ENCODE measurements at regions not wholly inside any gene's neighbourhood (a gene's known extent, or its start where the extent isn't known, plus 50 kb on each side); places are given as distances from the start of the nearest gene placed in this dataset.

DNA sequence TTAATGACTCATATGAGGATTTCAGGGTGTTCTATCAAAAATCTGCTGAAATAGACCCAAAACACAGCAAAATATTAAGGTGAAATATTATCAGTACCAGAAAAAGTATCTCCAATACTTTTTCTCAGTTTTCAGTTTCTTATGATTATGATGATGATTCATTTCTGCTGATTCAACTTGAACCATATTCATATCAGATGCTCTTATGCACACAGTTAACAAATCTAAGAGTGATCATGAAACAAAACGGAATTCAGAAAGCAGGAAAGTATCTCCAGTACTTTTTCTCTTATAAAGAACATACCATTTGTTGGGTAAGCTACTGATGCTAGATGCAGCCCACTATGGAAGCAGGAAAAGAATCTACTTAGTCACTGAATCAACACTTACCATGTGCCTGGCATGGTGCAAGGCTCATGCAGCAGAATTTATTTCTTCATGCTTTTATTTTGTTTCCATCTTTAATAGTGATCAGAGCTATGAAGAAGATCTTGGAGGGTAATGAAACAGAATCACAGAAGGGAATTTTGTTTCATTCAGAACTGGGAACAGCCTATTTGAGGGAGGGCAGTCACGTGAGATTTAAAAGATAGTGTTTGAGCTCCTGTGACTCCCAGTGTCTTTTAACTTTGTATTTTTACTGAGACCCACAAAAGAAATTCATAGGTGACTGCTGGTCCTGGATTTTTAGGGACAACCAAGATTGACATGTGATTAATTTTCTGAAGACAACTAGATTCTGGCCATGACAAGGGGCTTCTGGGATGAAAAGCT is 480.6 kb downstream of the SETD4 start (continued):
- TF ChIP-seq, protein P1, sequence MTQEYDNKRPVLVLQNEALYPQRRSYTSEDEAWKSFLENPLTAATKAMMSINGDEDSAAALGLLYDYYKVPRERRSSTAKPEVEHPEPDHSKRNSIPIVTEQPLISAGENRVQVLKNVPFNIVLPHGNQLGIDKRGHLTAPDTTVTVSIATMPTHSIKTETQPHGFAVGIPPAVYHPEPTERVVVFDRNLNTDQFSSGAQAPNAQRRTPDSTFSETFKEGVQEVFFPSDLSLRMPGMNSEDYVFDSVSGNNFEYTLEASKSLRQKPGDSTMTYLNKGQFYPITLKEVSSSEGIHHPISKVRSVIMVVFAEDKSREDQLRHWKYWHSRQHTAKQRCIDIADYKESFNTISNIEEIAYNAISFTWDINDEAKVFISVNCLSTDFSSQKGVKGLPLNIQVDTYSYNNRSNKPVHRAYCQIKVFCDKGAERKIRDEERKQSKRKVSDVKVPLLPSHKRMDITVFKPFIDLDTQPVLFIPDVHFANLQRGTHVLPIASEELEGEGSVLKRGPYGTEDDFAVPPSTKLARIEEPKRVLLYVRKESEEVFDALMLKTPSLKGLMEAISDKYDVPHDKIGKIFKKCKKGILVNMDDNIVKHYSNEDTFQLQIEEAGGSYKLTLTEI (CRISPR knock-in tag; conservative IDR thresholded peaks at IDR 0.05): no peak

DNA sequence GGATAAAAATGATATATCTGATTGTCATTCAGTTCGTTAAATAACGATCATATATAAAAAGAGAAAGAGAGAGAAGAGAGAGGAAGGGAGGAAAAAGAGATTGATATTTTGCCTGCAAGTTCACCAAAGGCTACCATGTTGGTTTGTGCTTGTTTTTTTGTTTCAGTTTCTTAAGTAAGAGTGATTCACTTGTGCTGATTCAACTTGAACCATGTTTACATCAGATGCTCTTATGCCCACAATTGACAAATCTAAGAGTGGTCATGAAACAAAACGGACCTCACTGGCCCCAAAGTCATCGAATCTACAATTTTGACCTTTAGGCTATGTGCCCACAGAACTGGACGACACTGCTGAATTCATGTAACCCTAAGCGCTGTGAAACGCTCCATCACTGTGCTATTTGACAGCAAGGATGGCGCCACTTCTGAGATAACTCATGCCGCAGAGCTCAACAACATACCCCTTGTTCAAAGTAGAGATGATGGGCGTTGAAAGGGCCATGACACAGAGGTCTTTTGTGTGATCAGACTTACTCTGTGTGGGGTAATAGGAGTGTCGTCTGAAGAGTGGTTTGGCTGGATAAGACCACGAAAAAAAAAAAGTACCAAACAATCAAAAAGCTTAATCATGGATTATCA is 481.4 kb downstream of the SETD4 start:
- BruUV-seq (replicated peaks): no TSS peak

More for the DNA sequence above, 481.4 kb downstream of the SETD4 start:
- intact Hi-C loops (cut with micrococcal nuclease; ENCODE audit: unreplicated experiment) (no loop called here), in situ Hi-C loops (cut with HindIII; ENCODE audit: extremely low pct_ligation_motif_present, low pct_unique_long_range_greater_than_20kb) (no loop called here)
- no peak for TF ChIP-seq FOXO1 (CRISPR knock-in tag; IDR thresholded peaks at IDR 0.05)
- TF ChIP-seq GATAD2A (CRISPR knock-in tag; IDR thresholded peaks at IDR 0.05): no peak
- no peak for TF ChIP-seq ZNF768 (CRISPR knock-in tag; IDR thresholded peaks at IDR 0.05)
- no peak for TF ChIP-seq PRPF4 (IDR thresholded peaks at IDR 0.05; ENCODE audit: low read depth, low read length, poor library complexity, severe bottlenecking)
- no peak for TF ChIP-seq NCOA1 (CRISPR knock-in tag; IDR thresholded peaks at IDR 0.05)
- TF ChIP-seq GZF1 (CRISPR knock-in tag; IDR thresholded peaks at IDR 0.05): no peak
- TF ChIP-seq KMT2B (CRISPR knock-in tag; IDR thresholded peaks at IDR 0.05): no peak
- TF ChIP-seq ZNF891 (CRISPR knock-in tag; IDR thresholded peaks at IDR 0.05): no peak
- TF ChIP-seq, protein P2, sequence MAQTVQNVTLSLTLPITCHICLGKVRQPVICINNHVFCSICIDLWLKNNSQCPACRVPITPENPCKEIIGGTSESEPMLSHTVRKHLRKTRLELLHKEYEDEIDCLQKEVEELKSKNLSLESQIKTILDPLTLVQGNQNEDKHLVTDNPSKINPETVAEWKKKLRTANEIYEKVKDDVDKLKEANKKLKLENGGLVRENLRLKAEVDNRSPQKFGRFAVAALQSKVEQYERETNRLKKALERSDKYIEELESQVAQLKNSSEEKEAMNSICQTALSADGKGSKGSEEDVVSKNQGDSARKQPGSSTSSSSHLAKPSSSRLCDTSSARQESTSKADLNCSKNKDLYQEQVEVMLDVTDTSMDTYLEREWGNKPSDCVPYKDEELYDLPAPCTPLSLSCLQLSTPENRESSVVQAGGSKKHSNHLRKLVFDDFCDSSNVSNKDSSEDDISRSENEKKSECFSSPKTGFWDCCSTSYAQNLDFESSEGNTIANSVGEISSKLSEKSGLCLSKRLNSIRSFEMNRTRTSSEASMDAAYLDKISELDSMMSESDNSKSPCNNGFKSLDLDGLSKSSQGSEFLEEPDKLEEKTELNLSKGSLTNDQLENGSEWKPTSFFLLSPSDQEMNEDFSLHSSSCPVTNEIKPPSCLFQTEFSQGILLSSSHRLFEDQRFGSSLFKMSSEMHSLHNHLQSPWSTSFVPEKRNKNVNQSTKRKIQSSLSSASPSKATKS (CRISPR knock-in tag; IDR thresholded peaks at IDR 0.05): no peak
- TF ChIP-seq MLLT10 (CRISPR knock-in tag; IDR thresholded peaks at IDR 0.05): no peak
- no peak for TF ChIP-seq KLF16 (CRISPR knock-in tag; IDR thresholded peaks at IDR 0.05)
- peaks cover 2% of the 10 kb centered on the region for H3K4me1 ChIP-seq (ENCODE audit: insufficient read depth, low read length)
- no peak overlapping the region for H3K4me2 ChIP-seq (ENCODE audit: low read depth, low read length)
- H3K9me3 ChIP-seq (ENCODE audit: low read length): no peaks in the 10 kb centered on the region
- POLR2A ChIA-PET: no interaction called here
- WGBS (ENCODE audit: low lambda C conversion rate): 31% methylated on average over 11 of the region's 12 CpGs
- H3K27me3 ChIP-seq (ENCODE audit: control insufficient read depth in 1 of 2, insufficient read depth in 2 of 2, low read length in 2 of 2): peaks cover 0 to 1% of the 10 kb centered on the region in 2 experiments; a peak in 1 of 5 replicates
- CTCF ChIA-PET (ENCODE audit: low intra/inter-chr PET ratio, low total read pairs): no interaction called here
- DNase-seq (ENCODE audit: low spot score) (peak; percentile 14), ATAC-seq (no peak), FAIRE-seq (no peak)
- no peaks in the 10 kb centered on the region for H3K36me3 ChIP-seq (replicated peaks in 1 of 2; ENCODE audit: control insufficient read depth in 1 of 2, insufficient read depth in 2 of 2, low read length in 2 of 2)
- no peak overlapping the region for H3K27ac ChIP-seq (ENCODE audit: extremely low read length, insufficient read depth, low read length)
- no peak overlapping the region for H3K9ac ChIP-seq (ENCODE audit: insufficient read depth, low read depth, low read length)
- no peak overlapping the region for H2AFZ ChIP-seq (ENCODE audit: low read length)
- no peaks in the 10 kb centered on the region for H3K79me2 ChIP-seq (ENCODE audit: insufficient read depth, low read length)
- H4K20me1 ChIP-seq (ENCODE audit: insufficient read depth, low read length): no peaks in the 10 kb centered on the region
- H3K4me3 ChIP-seq (replicated peaks in 1 of 3; ENCODE audit: insufficient read depth in 1 of 3, low read depth in 2 of 3, low read length in 3 of 3): no peak overlapping the region

Measured in HepG2 (cell line).